ENCODE measurements at regions not wholly inside any gene's neighbourhood (a gene's known extent, or its start where the extent isn't known, plus 50 kb on each side); places are given as distances from the start of the nearest gene placed in this dataset.
"Not testable (repeated sequence)": the region's sequence is repeated elsewhere in the genome, so short reads cannot be mapped to it uniquely, and the experiment has no call there.

- H3K79me2 ChIP-seq (ENCODE audit: insufficient read depth, low read depth, low read length); CTCF ChIA-PET (ENCODE audit: unreplicated experiment); H3K9me2 ChIP-seq (ENCODE audit: insufficient read depth, low read length); H3K36me3 ChIP-seq (ENCODE audit: insufficient read depth, low read length); H3K9me3 ChIP-seq (ENCODE audit: low read length); H3K27ac ChIP-seq (ENCODE audit: low read depth, low read length, poor library complexity, severe bottlenecking); H4K20me1 ChIP-seq (ENCODE audit: insufficient read depth, low read length); intact Hi-C loops (cut with micrococcal nuclease; ENCODE audit: unreplicated experiment); H3K4me2 ChIP-seq (ENCODE audit: low read length); POLR2A ChIA-PET; H3K4me3 ChIP-seq (ENCODE audit: low read depth, low read length, poor library complexity, severe bottlenecking); BruUV-seq (replicated peaks); DNase-seq (ENCODE audit: low spot score); H3K4me1 ChIP-seq (ENCODE audit: insufficient read depth, low read length, poor library complexity, severe bottlenecking); H2AFZ ChIP-seq (ENCODE audit: low read length): not testable (repeated sequence)
Measured at GRCh38 chr2:131614539-131614938, 86.9 kb downstream of the CCDC74A start.

- H3K4me3 ChIP-seq (ENCODE audit: low read depth, low read length, poor library complexity, severe bottlenecking); H3K27ac ChIP-seq (ENCODE audit: low read depth, low read length, poor library complexity, severe bottlenecking); DNase-seq (ENCODE audit: low spot score); H3K9me2 ChIP-seq (ENCODE audit: insufficient read depth, low read length); BruUV-seq (replicated peaks); H3K79me2 ChIP-seq (ENCODE audit: insufficient read depth, low read depth, low read length); H3K36me3 ChIP-seq (ENCODE audit: insufficient read depth, low read length); H3K9me3 ChIP-seq (ENCODE audit: low read length); intact Hi-C loops (cut with micrococcal nuclease; ENCODE audit: unreplicated experiment); POLR2A ChIA-PET; H4K20me1 ChIP-seq (ENCODE audit: insufficient read depth, low read length); CTCF ChIA-PET (ENCODE audit: unreplicated experiment); H3K4me1 ChIP-seq (ENCODE audit: insufficient read depth, low read length, poor library complexity, severe bottlenecking); H3K4me2 ChIP-seq (ENCODE audit: low read length); H2AFZ ChIP-seq (ENCODE audit: low read length): not testable (repeated sequence)
Measured at GRCh38 chr2:131618320-131618719, 90.6 kb downstream of the CCDC74A start.

GRCh38 chr2:131622874-131623273 lies 95.2 kb downstream of the CCDC74A start:
- H3K9me2 ChIP-seq (ENCODE audit: insufficient read depth, low read length); H3K4me1 ChIP-seq (ENCODE audit: insufficient read depth, low read length, poor library complexity, severe bottlenecking); CTCF ChIA-PET (ENCODE audit: unreplicated experiment); POLR2A ChIA-PET; intact Hi-C loops (cut with micrococcal nuclease; ENCODE audit: unreplicated experiment); BruUV-seq (replicated peaks); H4K20me1 ChIP-seq (ENCODE audit: insufficient read depth, low read length); H3K4me3 ChIP-seq (ENCODE audit: low read depth, low read length, poor library complexity, severe bottlenecking); H3K27ac ChIP-seq (ENCODE audit: low read depth, low read length, poor library complexity, severe bottlenecking); H3K79me2 ChIP-seq (ENCODE audit: insufficient read depth, low read depth, low read length); H3K4me2 ChIP-seq (ENCODE audit: low read length); H2AFZ ChIP-seq (ENCODE audit: low read length); H3K36me3 ChIP-seq (ENCODE audit: insufficient read depth, low read length); DNase-seq (ENCODE audit: low spot score); H3K9me3 ChIP-seq (ENCODE audit: low read length): not testable (repeated sequence)

GRCh38 chr2:131626011-131626410 lies 98.3 kb downstream of the CCDC74A start:
- CTCF ChIA-PET (ENCODE audit: unreplicated experiment); H3K4me2 ChIP-seq (ENCODE audit: low read length): not testable (repeated sequence)

GRCh38 chr2:131626565-131626964 lies 98.9 kb downstream of the CCDC74A start:
- intact Hi-C loops (cut with micrococcal nuclease; ENCODE audit: unreplicated experiment), result not testable (repeated sequence)

More at GRCh38 chr2:131626011-131626410, 98.3 kb downstream of the CCDC74A start:
- POLR2A ChIA-PET, result interaction anchor here (0.6 kb wide), 1 partner anchor 28 kb away, joined by 3 read pairs; no protein-coding TSS in a partner anchor
- H2AFZ ChIP-seq (ENCODE audit: low read length); H3K79me2 ChIP-seq (ENCODE audit: insufficient read depth, low read depth, low read length); H3K9me2 ChIP-seq (ENCODE audit: insufficient read depth, low read length); H3K36me3 ChIP-seq (ENCODE audit: insufficient read depth, low read length); H4K20me1 ChIP-seq (ENCODE audit: insufficient read depth, low read length); H3K9me3 ChIP-seq (ENCODE audit: low read length); intact Hi-C loops (cut with micrococcal nuclease; ENCODE audit: unreplicated experiment); H3K27ac ChIP-seq (ENCODE audit: low read depth, low read length, poor library complexity, severe bottlenecking); DNase-seq (ENCODE audit: low spot score); BruUV-seq (replicated peaks); H3K4me3 ChIP-seq (ENCODE audit: low read depth, low read length, poor library complexity, severe bottlenecking): not testable (repeated sequence)
- H3K4me1 ChIP-seq (ENCODE audit: insufficient read depth, low read length, poor library complexity, severe bottlenecking), result peaks cover 24% of the 10 kb centered on the region

GRCh38 chr2:131627777-131628176 lies 100.1 kb downstream of the CCDC74A start:
- H4K20me1 ChIP-seq (ENCODE audit: insufficient read depth, low read length); intact Hi-C loops (cut with micrococcal nuclease; ENCODE audit: unreplicated experiment); H3K9me3 ChIP-seq (ENCODE audit: low read length); DNase-seq (ENCODE audit: low spot score); BruUV-seq (replicated peaks); H2AFZ ChIP-seq (ENCODE audit: low read length); CTCF ChIA-PET (ENCODE audit: unreplicated experiment); H3K27ac ChIP-seq (ENCODE audit: low read depth, low read length, poor library complexity, severe bottlenecking); H3K79me2 ChIP-seq (ENCODE audit: insufficient read depth, low read depth, low read length); POLR2A ChIA-PET; H3K4me3 ChIP-seq (ENCODE audit: low read depth, low read length, poor library complexity, severe bottlenecking); H3K36me3 ChIP-seq (ENCODE audit: insufficient read depth, low read length); H3K4me2 ChIP-seq (ENCODE audit: low read length); H3K9me2 ChIP-seq (ENCODE audit: insufficient read depth, low read length): not testable (repeated sequence)
- peaks cover 27% of the 10 kb centered on the region for H3K4me1 ChIP-seq (ENCODE audit: insufficient read depth, low read length, poor library complexity, severe bottlenecking)

More at GRCh38 chr2:131626565-131626964, 98.9 kb downstream of the CCDC74A start:
- H2AFZ ChIP-seq (ENCODE audit: low read length); H3K79me2 ChIP-seq (ENCODE audit: insufficient read depth, low read depth, low read length); DNase-seq (ENCODE audit: low spot score); H3K4me2 ChIP-seq (ENCODE audit: low read length); H3K9me2 ChIP-seq (ENCODE audit: insufficient read depth, low read length); H3K27ac ChIP-seq (ENCODE audit: low read depth, low read length, poor library complexity, severe bottlenecking); H3K9me3 ChIP-seq (ENCODE audit: low read length); BruUV-seq (replicated peaks); H3K4me3 ChIP-seq (ENCODE audit: low read depth, low read length, poor library complexity, severe bottlenecking); CTCF ChIA-PET (ENCODE audit: unreplicated experiment); H4K20me1 ChIP-seq (ENCODE audit: insufficient read depth, low read length); POLR2A ChIA-PET; H3K36me3 ChIP-seq (ENCODE audit: insufficient read depth, low read length): not testable (repeated sequence)
- peaks cover 27% of the 10 kb centered on the region for H3K4me1 ChIP-seq (ENCODE audit: insufficient read depth, low read length, poor library complexity, severe bottlenecking)

- BruUV-seq (replicated peaks); H3K9me2 ChIP-seq (ENCODE audit: insufficient read depth, low read length); DNase-seq (ENCODE audit: low spot score); POLR2A ChIA-PET; H3K9me3 ChIP-seq (ENCODE audit: low read length); H2AFZ ChIP-seq (ENCODE audit: low read length); H3K36me3 ChIP-seq (ENCODE audit: insufficient read depth, low read length); H3K4me3 ChIP-seq (ENCODE audit: low read depth, low read length, poor library complexity, severe bottlenecking); CTCF ChIA-PET (ENCODE audit: unreplicated experiment); H3K4me2 ChIP-seq (ENCODE audit: low read length); H3K27ac ChIP-seq (ENCODE audit: low read depth, low read length, poor library complexity, severe bottlenecking); H3K79me2 ChIP-seq (ENCODE audit: insufficient read depth, low read depth, low read length); H4K20me1 ChIP-seq (ENCODE audit: insufficient read depth, low read length): not testable (repeated sequence)
- H3K4me1 ChIP-seq (ENCODE audit: insufficient read depth, low read length, poor library complexity, severe bottlenecking), result peaks cover 27% of the 10 kb centered on the region
- intact Hi-C loops (cut with micrococcal nuclease; ENCODE audit: unreplicated experiment), result loop anchor here (2.0 kb wide), 1 partner anchor 51 kb away; no protein-coding TSS in a partner anchor
Measured at GRCh38 chr2:131631648-131632047, 104.0 kb downstream of the CCDC74A start.
